ENCODE measurements at regions not wholly inside any gene's neighbourhood (a gene's known extent, or its start where the extent isn't known, plus 50 kb on each side); places are given as distances from the start of the nearest gene placed in this dataset.

DNA sequence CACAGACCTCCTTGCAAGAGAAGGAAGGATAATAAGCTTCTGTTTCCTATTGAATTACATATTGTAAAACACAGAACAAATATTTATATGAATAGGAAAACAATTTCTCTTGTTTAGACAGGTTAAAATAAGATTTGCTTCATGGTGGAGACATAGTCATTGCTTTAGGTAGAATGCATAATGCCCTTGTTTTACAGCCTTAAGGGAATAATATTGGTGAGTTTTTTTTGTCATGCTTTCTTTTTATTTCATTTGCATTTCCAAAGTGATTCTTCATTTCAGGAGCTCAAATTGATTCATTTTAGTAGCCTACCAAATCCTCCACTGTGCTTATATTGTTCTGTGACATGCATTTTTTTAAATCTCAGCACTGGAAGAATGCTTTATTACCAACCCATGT lies 690.7 kb downstream of the OLFM4 start:
- H3K36me3 ChIP-seq = no peaks in the 10 kb centered on the region
- H3K9me3 ChIP-seq = no peaks in the 10 kb centered on the region
- H3K27me3 ChIP-seq = no peaks in the 10 kb centered on the region
- no peak for DNase-seq
- H3K4me3 ChIP-seq = no peak overlapping the region

DNA sequence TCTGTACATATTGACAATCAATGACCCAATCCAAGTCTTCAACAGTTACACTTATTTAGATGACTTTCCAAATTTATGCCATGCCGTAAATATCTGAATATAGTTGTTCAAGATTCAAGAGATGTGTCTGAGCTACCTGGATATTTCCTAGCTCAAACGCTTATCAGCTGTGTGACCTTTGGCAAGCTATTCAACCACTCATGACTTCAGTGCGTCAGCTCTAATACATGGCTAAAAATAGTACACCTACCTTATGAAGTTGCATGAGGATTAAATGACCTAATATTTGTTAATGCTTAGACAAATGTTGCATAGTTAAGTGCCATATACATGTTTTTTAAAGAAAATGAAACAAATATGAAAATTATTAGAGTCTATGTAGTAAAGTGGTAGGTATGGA lies 704.1 kb downstream of the OLFM4 start:
- no peaks in the 10 kb centered on the region for H3K27me3 ChIP-seq
- H3K9me3 ChIP-seq = no peaks in the 10 kb centered on the region
- H3K36me3 ChIP-seq = no peaks in the 10 kb centered on the region
- no peak for DNase-seq
- no peak overlapping the region for H3K4me3 ChIP-seq

DNA sequence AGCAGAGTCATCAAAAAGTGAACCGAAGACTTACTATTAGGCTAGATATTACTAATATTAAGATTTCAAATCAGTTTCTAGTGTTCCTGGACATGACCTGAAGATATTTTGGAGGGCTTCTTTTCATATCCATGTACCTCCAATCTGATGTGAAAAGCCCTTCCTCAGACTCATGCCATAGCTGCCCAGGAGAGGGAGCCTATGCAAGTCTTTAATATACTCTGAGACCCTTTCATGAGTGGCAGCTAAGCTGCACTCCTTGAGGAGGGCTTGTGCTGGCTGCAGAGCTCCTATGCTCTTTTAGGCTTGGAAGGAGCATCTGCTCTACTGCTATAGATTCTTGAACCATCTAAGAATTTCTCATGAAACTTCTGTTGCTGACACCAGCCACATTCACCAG lies 715.3 kb downstream of the OLFM4 start:
- H3K4me3 ChIP-seq = no peak overlapping the region
- no peaks in the 10 kb centered on the region for H3K9me3 ChIP-seq
- H3K36me3 ChIP-seq = no peaks in the 10 kb centered on the region
- H3K27me3 ChIP-seq = no peaks in the 10 kb centered on the region
- DNase-seq = no peak

DNA sequence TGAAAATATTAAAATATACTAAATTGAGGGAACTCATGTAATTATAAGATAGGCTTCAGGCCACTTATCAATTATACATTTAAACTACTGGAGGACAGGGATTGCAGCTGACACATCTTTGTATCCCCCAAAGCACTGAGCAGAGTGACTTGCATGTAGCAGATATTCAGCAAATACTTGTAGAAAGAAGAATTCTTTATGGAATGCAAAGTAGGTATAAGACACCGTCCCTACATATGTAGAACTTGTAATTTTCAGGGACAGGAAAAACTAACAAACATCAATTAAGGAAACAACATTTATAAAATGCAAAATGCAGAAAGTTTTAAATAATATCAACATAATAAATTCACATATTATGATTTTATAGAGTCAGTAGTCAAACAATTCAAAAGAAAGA lies 719.2 kb downstream of the OLFM4 start:
- H3K36me3 ChIP-seq = no peaks in the 10 kb centered on the region
- H3K4me3 ChIP-seq = no peak overlapping the region
- no peak for DNase-seq
- H3K27me3 ChIP-seq = no peaks in the 10 kb centered on the region
- no peaks in the 10 kb centered on the region for H3K9me3 ChIP-seq

DNA sequence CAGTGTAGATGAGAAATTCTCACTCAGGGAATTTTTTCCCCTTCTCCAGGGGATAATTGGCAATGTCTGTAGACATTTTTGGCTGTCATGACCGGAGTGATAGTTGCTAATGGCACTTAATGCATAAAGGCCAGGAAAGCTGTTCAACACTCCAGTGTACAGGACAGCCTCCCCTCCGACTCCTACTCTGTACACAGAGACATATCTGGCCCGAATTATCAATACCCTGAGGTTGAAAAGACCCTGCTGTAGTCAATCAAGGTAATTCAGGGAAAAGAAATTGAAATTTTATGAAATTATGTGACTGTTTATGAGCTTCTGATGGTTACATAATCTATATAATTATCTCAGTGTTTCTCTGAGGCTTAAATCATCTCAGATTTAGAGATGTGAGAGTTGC lies 720.7 kb downstream of the OLFM4 start:
- Histone ChIP-seq H3K4me3 (no peak overlapping the region), H3K9me3 (no peaks in the 10 kb centered on the region), H3K27me3 (no peaks in the 10 kb centered on the region), H3K36me3 (no peaks in the 10 kb centered on the region)
- DNase-seq = no peak

DNA sequence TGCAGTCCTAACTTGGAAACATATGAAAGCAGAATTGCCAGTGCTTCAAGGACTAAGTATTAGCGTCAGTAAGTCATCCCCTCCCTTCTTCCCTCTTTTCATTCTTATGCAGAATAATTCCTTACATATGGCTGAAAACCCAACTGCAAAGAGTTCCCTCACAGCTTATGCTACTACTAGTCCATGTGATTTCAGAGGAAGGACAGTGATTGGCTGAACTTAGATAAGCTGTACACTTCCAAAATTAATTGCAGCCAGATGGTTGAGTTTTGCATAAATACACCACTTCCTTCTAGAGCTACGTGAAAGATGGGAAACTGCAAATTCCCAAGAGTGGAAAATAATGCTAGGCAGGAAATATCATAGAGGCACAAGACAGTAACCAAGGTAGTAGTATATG lies 730.4 kb downstream of the OLFM4 start:
- no peaks in the 10 kb centered on the region for H3K9me3 ChIP-seq
- H3K36me3 ChIP-seq = no peaks in the 10 kb centered on the region
- no peak for DNase-seq
- H3K4me3 ChIP-seq = no peak overlapping the region
- no peaks in the 10 kb centered on the region for H3K27me3 ChIP-seq

DNA sequence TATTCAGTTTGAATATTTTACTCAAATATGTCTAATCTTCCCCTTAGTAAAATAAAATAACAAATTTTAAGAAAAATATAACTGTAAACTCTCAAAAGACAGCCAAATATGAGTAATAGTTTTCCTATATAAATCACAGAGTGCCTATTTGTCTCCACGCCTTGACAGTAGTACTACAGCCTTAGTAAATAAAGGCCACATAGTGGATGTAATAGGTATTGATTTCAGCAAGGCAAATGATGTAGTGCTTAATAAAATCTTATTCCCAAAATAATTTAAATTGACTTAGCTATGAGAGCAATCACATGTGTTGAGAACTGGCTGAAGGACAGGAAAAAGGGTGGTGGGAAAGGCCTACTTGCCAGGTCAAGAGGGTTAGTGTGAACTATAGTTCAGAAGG lies 747.2 kb downstream of the OLFM4 start:
- DNase-seq = no peak
- no peaks in the 10 kb centered on the region for H3K36me3 ChIP-seq
- H3K9me3 ChIP-seq = no peaks in the 10 kb centered on the region
- H3K4me3 ChIP-seq = no peak overlapping the region
- no peaks in the 10 kb centered on the region for H3K27me3 ChIP-seq

DNA sequence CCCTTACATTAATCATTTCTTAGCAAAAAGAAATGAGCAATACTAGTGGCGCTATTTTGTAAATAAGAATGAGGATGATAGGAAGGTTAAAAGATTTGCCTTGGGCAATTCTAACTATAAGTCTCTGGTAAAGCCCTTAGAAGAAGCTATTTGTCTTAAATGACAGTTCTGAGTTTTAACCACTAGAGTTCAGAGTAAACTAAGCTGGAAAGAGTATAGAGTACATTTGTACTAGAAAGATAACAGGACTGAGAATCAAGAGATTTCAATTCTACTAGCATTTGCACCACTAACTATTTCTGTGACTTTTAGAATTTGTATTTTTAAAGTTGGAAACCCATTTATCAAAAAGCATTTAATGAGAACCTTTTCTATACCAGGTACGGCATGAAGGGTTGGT lies 750.3 kb downstream of the OLFM4 start:
- DNase-seq = no peak
- Histone ChIP-seq H3K4me3 (no peak overlapping the region), H3K27me3 (no peaks in the 10 kb centered on the region), H3K36me3 (no peaks in the 10 kb centered on the region), H3K9me3 (no peaks in the 10 kb centered on the region)

DNA sequence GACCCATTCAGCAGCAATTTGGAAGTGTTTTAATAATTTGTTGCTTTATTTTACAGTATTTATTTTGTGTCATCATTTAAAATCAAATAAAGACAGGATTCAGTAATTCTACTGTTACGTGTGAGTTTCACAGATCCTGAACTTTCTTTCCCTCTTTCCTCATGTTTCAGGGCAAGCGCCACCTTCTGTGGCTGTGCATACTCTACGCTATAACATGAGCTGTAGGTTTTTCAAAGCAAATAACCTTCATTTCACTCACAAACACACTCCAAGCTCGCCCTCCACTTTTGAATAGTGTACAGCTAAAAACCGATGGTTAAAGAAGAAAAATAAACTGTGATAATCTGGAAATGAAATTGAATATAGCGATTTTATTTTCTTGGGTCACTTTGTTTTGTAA lies 753.3 kb downstream of the OLFM4 start:
- Histone ChIP-seq H3K4me3 (no peak overlapping the region), H3K9me3 (no peaks in the 10 kb centered on the region), H3K36me3 (no peaks in the 10 kb centered on the region), H3K27me3 (no peaks in the 10 kb centered on the region)
- no peak for DNase-seq

DNA sequence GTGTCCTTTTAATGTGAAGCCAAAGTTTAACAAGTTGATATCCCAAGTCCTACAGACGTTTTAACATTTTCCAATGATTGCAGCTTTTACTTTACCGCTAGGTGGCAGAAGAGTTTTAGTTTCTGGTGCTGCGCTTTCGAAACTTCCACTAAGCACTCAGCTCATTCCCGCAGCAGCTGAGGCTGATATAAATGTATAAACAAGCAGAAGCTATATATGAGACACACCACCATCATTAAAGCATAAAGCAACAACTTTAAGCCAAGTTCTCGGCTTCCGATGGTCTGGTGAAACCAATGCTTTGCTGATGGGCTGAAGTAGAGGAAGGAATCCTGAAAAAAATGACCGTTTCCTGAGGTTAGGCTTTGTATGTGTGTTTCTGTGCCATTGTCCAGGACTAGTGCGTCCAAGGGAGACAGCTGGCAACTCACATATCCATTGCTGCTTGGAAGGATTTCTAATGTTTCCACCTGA lies 753.9 kb downstream of the OLFM4 start:
- no peaks in the 10 kb centered on the region for H3K36me3 ChIP-seq
- no peaks in the 10 kb centered on the region for H3K9me3 ChIP-seq
- peak; percentile 6 for DNase-seq
- no peaks in the 10 kb centered on the region for H3K27me3 ChIP-seq
- no peak overlapping the region for H3K4me3 ChIP-seq

DNA sequence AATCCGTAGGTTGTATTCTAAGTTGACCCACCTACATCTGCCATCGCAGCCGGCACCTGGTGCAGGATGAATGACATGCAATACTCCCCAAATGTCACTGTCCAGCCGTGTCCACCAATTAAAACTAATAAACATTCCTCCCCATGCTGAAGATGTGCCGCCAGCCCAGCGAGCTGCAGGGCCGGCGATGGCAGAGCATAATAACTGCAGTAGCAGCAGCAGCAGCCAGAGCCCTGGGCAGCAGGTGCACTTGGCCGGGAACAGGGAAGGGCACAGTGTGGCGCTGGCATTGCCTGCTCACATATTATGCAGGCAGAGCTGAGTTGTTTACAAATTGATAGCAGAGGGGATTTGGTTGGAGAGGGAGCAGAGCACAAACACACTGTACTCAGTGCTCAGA lies 754.9 kb downstream of the OLFM4 start:
- H3K27me3 ChIP-seq = no peaks in the 10 kb centered on the region
- H3K9me3 ChIP-seq = no peaks in the 10 kb centered on the region
- DNase-seq = no peak
- H3K4me3 ChIP-seq = no peak overlapping the region
- no peaks in the 10 kb centered on the region for H3K36me3 ChIP-seq

DNA sequence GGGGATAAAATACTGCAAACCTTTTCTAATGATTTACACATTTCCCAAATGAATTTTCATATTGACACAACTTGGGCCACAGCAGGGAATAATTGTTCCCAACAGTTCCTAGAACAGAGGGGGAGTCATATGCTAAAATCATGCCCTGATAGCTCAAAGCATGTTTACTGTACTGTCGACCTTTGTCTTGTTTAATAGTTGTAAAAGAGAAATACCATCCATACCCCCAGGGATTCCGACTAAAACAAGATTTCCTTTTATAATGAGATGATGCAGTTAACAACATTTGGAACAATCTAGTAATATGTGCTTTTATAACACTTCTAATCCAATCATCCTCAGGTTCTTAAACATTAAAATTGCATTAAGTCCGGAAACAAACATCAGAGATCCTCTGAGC lies 759.7 kb downstream of the OLFM4 start:
- H3K4me3 ChIP-seq = no peak overlapping the region
- H3K36me3 ChIP-seq = no peaks in the 10 kb centered on the region
- no peaks in the 10 kb centered on the region for H3K27me3 ChIP-seq
- DNase-seq = no peak
- no peaks in the 10 kb centered on the region for H3K9me3 ChIP-seq

DNA sequence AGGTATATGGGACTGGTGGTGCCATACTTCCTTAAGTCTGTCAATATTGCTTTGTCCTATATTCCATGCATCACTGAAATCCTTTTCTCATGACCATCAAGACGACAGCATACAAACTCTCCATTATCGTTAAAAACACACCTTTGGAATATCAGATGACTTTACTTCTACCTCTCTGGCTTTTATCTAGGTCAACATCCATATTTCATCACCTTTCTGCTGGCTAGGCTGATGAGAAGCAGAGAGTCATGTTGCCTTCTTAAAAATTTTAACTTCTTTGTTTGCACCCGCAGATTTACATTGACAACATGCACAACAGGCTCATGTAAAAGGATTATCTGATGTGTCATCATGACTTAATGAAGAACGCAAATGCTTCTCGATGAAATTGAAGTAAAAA lies 771.4 kb downstream of the OLFM4 start:
- no peak for DNase-seq
- no peaks in the 10 kb centered on the region for H3K27me3 ChIP-seq
- no peak overlapping the region for H3K4me3 ChIP-seq
- H3K9me3 ChIP-seq = no peaks in the 10 kb centered on the region
- H3K36me3 ChIP-seq = no peaks in the 10 kb centered on the region

DNA sequence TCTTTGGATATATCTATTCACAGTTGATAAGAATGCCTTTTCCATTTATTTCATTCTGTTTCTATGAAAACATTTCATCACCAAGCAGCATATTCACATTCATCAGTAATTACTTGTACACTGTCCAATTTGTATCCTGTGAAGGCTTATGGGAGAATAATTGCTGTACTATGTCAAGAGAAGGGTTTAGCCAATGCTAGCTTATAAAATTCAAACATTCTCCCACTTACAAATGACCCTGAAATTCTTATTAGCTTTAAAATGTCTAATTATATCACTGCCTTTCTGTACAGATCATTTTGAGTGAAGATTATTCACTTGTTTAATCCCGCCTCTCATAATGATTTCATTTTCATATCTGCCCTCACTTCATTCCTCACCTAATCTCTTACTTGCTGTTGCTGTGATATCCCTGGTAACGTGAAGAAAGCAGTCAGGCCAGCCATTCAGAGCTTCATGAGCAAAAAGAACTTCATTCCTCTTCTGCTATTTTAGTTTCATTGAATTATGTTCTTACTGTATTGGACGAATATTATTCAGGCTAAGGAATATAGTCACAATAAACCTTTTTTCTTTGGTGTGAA lies 778.7 kb downstream of the OLFM4 start:
- no peaks in the 10 kb centered on the region for H3K9me3 ChIP-seq
- no peaks in the 10 kb centered on the region for H3K36me3 ChIP-seq
- H3K27me3 ChIP-seq = no peaks in the 10 kb centered on the region
- no peak for DNase-seq
- H3K4me3 ChIP-seq = no peak overlapping the region

DNA sequence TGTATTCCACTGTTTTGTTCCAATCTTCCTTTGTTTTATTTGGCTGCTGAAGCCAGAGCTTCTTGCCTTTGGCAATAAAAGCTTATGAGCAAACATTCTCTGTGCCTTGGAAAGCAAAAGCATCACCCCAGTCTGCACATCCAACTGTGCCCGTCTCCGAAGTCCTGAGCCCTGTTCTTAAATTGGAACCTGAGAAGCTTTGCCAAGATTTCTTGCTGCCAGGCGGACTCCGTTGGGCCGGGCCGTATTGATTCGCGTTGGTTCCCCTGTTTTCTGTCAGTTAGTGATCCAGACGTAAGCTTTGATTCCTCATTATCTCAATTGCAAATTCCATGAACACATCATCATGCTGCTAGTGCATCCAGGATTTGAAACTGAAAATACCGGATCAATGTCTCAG lies 793.0 kb downstream of the OLFM4 start:
- no peak overlapping the region for H3K4me3 ChIP-seq
- no peak for DNase-seq
- H3K36me3 ChIP-seq = no peaks in the 10 kb centered on the region
- 0 out of 2 replicates have a peak, but pooled peaks cover 2% of the 10 kb centered on the region for H3K27me3 ChIP-seq
- no peaks in the 10 kb centered on the region for H3K9me3 ChIP-seq

DNA sequence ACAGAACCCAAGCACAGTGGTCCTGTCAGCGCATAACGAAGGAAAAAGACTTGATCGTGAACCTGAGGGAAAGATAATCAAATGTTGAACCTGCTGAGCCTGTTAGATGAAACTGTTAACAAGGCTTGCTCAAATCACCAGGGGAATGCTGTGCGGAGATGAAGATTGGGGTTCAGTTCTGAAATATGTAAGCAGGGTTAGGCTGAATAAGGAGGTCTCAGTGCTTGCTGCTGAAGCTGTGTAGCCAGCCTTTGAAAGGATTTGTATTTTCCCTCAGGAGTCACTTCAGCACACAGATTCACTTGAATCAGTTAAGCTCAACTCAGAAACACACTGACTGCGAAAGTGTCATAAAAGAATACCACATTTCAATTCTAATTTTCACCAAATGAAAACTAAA lies 793.5 kb downstream of the OLFM4 start:
- H3K9me3 ChIP-seq = no peaks in the 10 kb centered on the region

DNA sequence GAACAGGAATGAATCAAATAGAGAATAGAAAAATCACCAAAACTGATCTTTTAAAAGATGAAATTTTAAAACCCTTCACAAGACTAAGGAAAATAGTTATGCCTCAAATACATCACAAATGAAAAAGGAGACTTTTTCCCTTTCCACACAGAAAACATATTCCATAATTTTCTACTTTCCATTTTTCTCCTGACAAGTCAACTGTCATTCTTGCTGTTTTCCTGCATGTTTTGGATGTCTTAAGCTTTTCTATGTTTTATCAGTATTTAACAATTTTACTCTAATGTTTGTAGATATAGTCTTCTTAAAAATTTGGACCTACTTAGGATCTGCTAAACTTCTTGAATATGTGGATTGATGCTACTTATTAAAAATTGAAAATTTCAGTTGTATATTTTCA lies 810.8 kb downstream of the OLFM4 start:
- Histone ChIP-seq H3K36me3 (no peaks in the 10 kb centered on the region), H3K4me3 (no peak overlapping the region), H3K9me3 (no peaks in the 10 kb centered on the region), H3K27me3 (no peaks in the 10 kb centered on the region)
- no peak for DNase-seq

More for the DNA sequence above, 793.5 kb downstream of the OLFM4 start:
- Histone ChIP-seq H3K4me3 (no peak overlapping the region), H3K36me3 (no peaks in the 10 kb centered on the region), H3K27me3 (0 out of 2 replicates have a peak, but pooled peaks cover 2% of the 10 kb centered on the region)
- no peak for DNase-seq

DNA sequence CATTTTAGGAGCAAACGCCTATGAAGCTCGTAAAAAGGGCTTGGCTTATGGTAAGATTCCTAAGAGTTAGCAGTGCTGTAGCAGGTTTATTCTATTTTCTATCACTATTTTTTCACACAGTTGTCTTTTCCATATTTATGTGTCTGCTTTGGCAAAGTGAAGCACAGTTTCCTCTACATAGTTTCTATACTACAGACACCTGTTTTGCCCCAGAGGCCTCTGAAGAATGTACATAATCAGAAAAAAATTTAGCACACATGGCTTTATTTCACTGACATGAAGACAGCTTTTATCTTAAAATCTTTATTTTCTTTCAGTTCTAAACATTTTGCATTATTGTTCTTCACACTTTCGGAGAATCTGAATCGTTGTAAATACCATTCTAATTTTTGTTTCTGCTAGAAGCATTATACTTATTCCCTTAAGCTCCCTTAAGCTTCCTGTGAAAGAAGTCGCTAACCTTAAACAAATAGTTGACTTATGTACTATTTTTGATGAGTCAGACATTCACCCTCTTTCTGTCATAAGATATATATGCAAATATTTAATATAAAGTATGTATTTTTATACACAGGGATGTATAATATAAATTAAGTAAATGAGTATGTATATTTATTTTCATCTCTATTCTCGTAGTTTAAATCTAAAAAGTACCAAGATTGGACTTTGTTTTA lies 816.0 kb downstream of the OLFM4 start:
- Histone ChIP-seq H3K27me3 (no peaks in the 10 kb centered on the region), H3K9me3 (no peaks in the 10 kb centered on the region), H3K4me3 (no peak overlapping the region), H3K36me3 (no peaks in the 10 kb centered on the region)
- DNase-seq = no peak

Measured in MG63 (cell line).